Common myeloid progenitor, CD34-positive (primary cell): ENCODE measurements at regions not wholly inside any gene's neighbourhood (a gene's known extent, or its start where the extent isn't known, plus 50 kb on each side); places are given as distances from the start of the nearest gene placed in this dataset.

Experiments used
- CTCF ChIA-PET: fragments of 350-600 bp; sonication (Branson Sonifier 250); formaldehyde crosslinking; loops from one replicate; lab custom pipeline; 2021; ENCODE audit warnings: antibody characterized with exemption; lab: Charles Lee
- POLR2A ChIA-PET: fragments of 350-600 bp; sonication (Branson Sonifier 250); formaldehyde crosslinking; loops from one replicate; lab custom pipeline; 2021; ENCODE audit warnings: antibody characterized with exemption; lab: Charles Lee
- DNase-seq, 3 donors: peaks; one replicate each; pipeline versions ENCODE4 v3.0.0 to v3.0.0-alpha.2; 2013
- H3K27ac ChIP-seq, 2 experiments: 1 replicate in 1 of 2; 2 replicates in 1 of 2; pipeline ENCODE4 v1.7.0; 2013; ENCODE audit warnings: inconsistent platforms in 2 of 2, low read length in 2 of 2, mild to moderate bottlenecking in 2 of 2, low read depth in 1 of 2, moderate library complexity in 1 of 2; ENCODE audit not compliant: severe bottlenecking in 2 of 2, insufficient read depth in 1 of 2, poor library complexity in 1 of 2
- H3K27me3 ChIP-seq, 5 experiments: replicated peaks in 2 of 5; 1 replicate in 3 of 5; 2 replicates in 2 of 5; pipeline versions ENCODE4 v1.6.1 to v1.7.0; 2013; ENCODE audit warnings: low read length in 4 of 5, mild to moderate bottlenecking in 2 of 5, moderate library complexity in 2 of 5, inconsistent platforms in 1 of 5; ENCODE audit not compliant: insufficient read depth in 5 of 5, control insufficient read depth in 4 of 5
- H3K36me3 ChIP-seq, 4 experiments: 1 replicate in 2 of 4; 2 replicates in 2 of 4; pipeline versions ENCODE4 v1.6.1 to v1.7.0; 2013; ENCODE audit warnings: low read length in 3 of 4, control low read depth in 1 of 4, mild to moderate bottlenecking in 1 of 4; ENCODE audit not compliant: control insufficient read depth in 4 of 4, insufficient read depth in 4 of 4
- H3K4me1 ChIP-seq, 4 experiments: 1 replicate in 3 of 4; 2 replicates in 1 of 4; pipeline versions ENCODE4 v1.6.1 to v1.7.1; 2013; ENCODE audit warnings: low read length in 3 of 4, mild to moderate bottlenecking in 3 of 4, control low read depth in 1 of 4, inconsistent platforms in 1 of 4, moderate library complexity in 1 of 4; ENCODE audit not compliant: control insufficient read depth in 4 of 4, insufficient read depth in 4 of 4; ENCODE audit errors: control extremely low read depth in 1 of 4
- H3K4me3 ChIP-seq, 7 experiments: 1 replicate in 4 of 7; 2 replicates in 3 of 7; pipeline versions ENCODE4 v1.5.1 to v1.7.0; 2013; ENCODE audit warnings: mild to moderate bottlenecking in 7 of 7, low read length in 6 of 7, moderate library complexity in 6 of 7, inconsistent platforms in 2 of 7, low read depth in 2 of 7, control low read depth in 1 of 7; ENCODE audit not compliant: insufficient read depth in 4 of 7, control insufficient read depth in 1 of 7; ENCODE audit errors: extremely low read depth in 1 of 7
- H3K9me3 ChIP-seq, 5 experiments: 1 replicate in 4 of 5; 2 replicates in 1 of 5; pipeline versions ENCODE4 v1.6.1 to v1.7.1; 2013; ENCODE audit warnings: low read length in 4 of 5, mild to moderate bottlenecking in 2 of 5, inconsistent platforms in 1 of 5, low read depth in 1 of 5, moderate library complexity in 1 of 5; ENCODE audit not compliant: control insufficient read depth in 4 of 5, insufficient read depth in 2 of 5; ENCODE audit errors: control extremely low read depth in 1 of 5
- WGBS: methylation state at CpG from one replicate; pipeline ENCODE4 v1.1.5; 2013; ENCODE audit not compliant: insufficient coverage; 5-methylcytosine and 5-hydroxymethylcytosine counted together

- DNase-seq: no peak
- CTCF ChIA-PET: no interaction called here
- POLR2A ChIA-PET: no interaction called here
- no peaks in the 10 kb centered on the region for H3K9me3 ChIP-seq
- H3K27ac ChIP-seq: no peak overlapping the region
- H3K4me3 ChIP-seq: no peak overlapping the region
- H3K4me1 ChIP-seq: no peaks in the 10 kb centered on the region
- H3K27me3 ChIP-seq: peaks cover 0 to 12% (median 7%) of the 10 kb centered on the region in 5 experiments
- WGBS: 82% methylated on average over 6 of the region's 6 CpGs
- no peaks in the 10 kb centered on the region for H3K36me3 ChIP-seq
These were observed 153.4 kb downstream of the SALL1 start for GRCh38 chr16:50997679-50998078.

- WGBS: 46% methylated on average over 2 of the region's 4 CpGs
- no peaks in the 10 kb centered on the region for H3K36me3 ChIP-seq
- H3K4me3 ChIP-seq: no peak overlapping the region
- DNase-seq: no peak
- CTCF ChIA-PET: no interaction called here
- peaks cover 0 to 12% (median 7%) of the 10 kb centered on the region in 5 experiments for H3K27me3 ChIP-seq
- H3K9me3 ChIP-seq: no peaks in the 10 kb centered on the region
- no peak overlapping the region for H3K27ac ChIP-seq
- POLR2A ChIA-PET: no interaction called here
- no peaks in the 10 kb centered on the region for H3K4me1 ChIP-seq
These were observed 154.3 kb downstream of the SALL1 start for GRCh38 chr16:50996830-50997186.

- POLR2A ChIA-PET: no interaction called here
These were observed 154.8 kb downstream of the SALL1 start for GRCh38 chr16:50996166-50996829.

GRCh38 chr16:50994995-50995394 lies 156.1 kb downstream of the SALL1 start:
- Histone ChIP-seq H3K9me3 (no peaks in the 10 kb centered on the region), H3K4me1 (no peaks in the 10 kb centered on the region), H3K4me3 (no peak overlapping the region), H3K36me3 (no peaks in the 10 kb centered on the region), H3K27me3 (peaks cover 0 to 10% (median 7%) of the 10 kb centered on the region in 5 experiments), H3K27ac (no peak overlapping the region)
- POLR2A ChIA-PET: no interaction called here
- CTCF ChIA-PET: no interaction called here
- DNase-seq: no peak
- WGBS: 88% methylated on average over 8 of the region's 8 CpGs

More at GRCh38 chr16:50996166-50996829, 154.8 kb downstream of the SALL1 start:
- Histone ChIP-seq H3K4me3 (no peak overlapping the region), H3K36me3 (no peaks in the 10 kb centered on the region), H3K27ac (no peak overlapping the region), H3K4me1 (no peaks in the 10 kb centered on the region), H3K9me3 (no peaks in the 10 kb centered on the region), H3K27me3 (peaks cover 0 to 10% (median 7%) of the 10 kb centered on the region in 5 experiments)
- CTCF ChIA-PET: no interaction called here
- DNase-seq: no peak
- 90% methylated on average over 10 of the region's 12 CpGs for WGBS

GRCh38 chr16:50992350-50993032 lies 158.6 kb downstream of the SALL1 start:
- ChIA-PET CTCF (no interaction called here), POLR2A (no interaction called here)
- H3K36me3 ChIP-seq: no peaks in the 10 kb centered on the region
- no peak for DNase-seq
- H3K4me1 ChIP-seq: peaks cover 0 to 7% (median 0%) of the 10 kb centered on the region in 4 experiments
- WGBS: 94% methylated on average over 18 of the region's 18 CpGs
- H3K9me3 ChIP-seq: no peaks in the 10 kb centered on the region
- no peak overlapping the region for H3K4me3 ChIP-seq
- H3K27me3 ChIP-seq: peaks cover 0 to 6% (median 0%) of the 10 kb centered on the region in 5 experiments
- H3K27ac ChIP-seq: no peak overlapping the region

GRCh38 chr16:50991436-50991835 lies 159.6 kb downstream of the SALL1 start:
- H3K4me3 ChIP-seq: no peak overlapping the region
- no peak for DNase-seq
- peaks cover 0 to 7% (median 0%) of the 10 kb centered on the region in 4 experiments for H3K4me1 ChIP-seq
- H3K36me3 ChIP-seq: no peaks in the 10 kb centered on the region
- peaks cover 0 to 6% (median 0%) of the 10 kb centered on the region in 5 experiments for H3K27me3 ChIP-seq
- ChIA-PET CTCF (no interaction called here), POLR2A (no interaction called here)
- 96% methylated on average over 13 of the region's 13 CpGs for WGBS
- peaks cover 0 to 2% (median 2%) of the 10 kb centered on the region in 5 experiments for H3K9me3 ChIP-seq
- H3K27ac ChIP-seq: no peak overlapping the region

DNA sequence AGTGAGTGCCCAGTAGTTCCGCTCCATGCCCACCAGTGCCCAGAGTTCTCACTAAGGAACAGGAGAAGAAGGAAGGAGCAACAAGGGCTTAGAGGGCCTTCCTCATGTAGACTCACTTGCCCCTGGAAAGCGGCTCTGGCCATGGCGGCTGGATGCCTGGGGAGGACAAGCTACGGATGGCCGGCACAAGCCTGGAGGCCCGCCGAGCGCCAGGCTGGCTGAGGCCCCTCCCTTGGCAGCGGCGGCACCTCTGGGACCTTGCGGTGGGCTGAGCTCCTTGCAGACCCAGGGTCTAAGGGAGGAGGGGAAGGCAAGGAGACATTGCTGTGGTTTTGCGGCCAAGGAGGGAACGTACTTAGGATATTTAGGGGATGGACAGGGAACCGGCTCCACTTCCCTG lies 160.1 kb downstream of the SALL1 start:
- CTCF ChIA-PET: no interaction called here
- Histone ChIP-seq H3K36me3 (no peaks in the 10 kb centered on the region), H3K4me3 (no peak overlapping the region), H3K4me1 (peaks cover 0 to 7% (median 0%) of the 10 kb centered on the region in 4 experiments), H3K9me3 (peaks cover 0 to 4% (median 2%) of the 10 kb centered on the region in 5 experiments), H3K27ac (no peak overlapping the region), H3K27me3 (peaks cover 0 to 6% (median 0%) of the 10 kb centered on the region in 5 experiments)
- DNase-seq: no peak
- 96% methylated on average over 10 of the region's 14 CpGs for WGBS
- POLR2A ChIA-PET: no interaction called here
